Kidney capillary endothelial cell (primary cell): ENCODE measurements at regions not wholly inside any gene's neighbourhood (a gene's known extent, or its start where the extent isn't known, plus 50 kb on each side); places are given as distances from the start of the nearest gene placed in this dataset.
"Not testable (repeated sequence)": the region's sequence is repeated elsewhere in the genome, so short reads cannot be mapped to it uniquely, and the experiment has no call there.

Source experiments
- DNase-seq: peaks from one replicate; pipeline ENCODE4 v3.0.0-alpha.2; 2018; ENCODE audit warnings: low spot score

DNA sequence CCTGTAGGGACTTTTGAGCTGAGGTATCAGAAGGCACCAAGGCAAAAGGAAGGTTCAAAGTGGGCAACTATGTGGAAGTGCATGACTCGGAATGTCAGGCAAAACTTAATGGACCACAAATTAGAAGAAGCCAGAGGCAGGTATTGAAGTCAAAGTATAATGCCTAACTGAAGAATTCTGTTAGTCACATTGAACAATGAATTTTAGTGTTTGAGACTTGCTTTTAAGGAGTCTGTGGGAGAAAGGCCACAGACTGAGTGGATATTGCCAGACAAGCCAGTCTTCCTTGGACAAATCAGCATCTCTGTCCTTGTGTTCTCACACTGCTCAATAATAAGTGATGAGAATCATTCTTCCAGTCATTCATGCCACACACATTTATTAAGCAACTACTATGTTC, 498.9 kb downstream of the STK39 start:
- no peak for DNase-seq

DNA sequence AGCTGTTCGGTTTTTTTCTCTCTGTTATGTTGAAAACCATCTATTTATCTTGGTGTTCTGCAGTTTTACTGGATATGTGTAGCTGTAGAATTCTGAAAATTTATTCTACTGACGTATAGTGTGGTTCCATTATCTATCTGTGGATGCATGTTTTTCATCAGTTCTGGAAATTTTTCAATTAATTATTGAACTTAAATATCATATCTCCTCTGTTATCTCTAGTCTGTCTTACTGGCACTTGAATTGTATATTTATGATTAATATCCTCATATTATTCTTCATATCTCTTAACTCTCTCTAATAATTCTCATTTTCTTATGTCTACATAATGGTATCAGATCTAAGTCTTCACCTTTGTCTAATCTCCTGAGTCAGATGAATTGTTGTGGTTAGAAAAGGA, 501.7 kb downstream of the STK39 start:
- DNase-seq, result no peak

GRCh38 chr2:167739921-167740320, 507.5 kb downstream of the STK39 start:
- not testable (repeated sequence) for DNase-seq

- DNase-seq, result peak; percentile 4
These were observed 513.6 kb downstream of the STK39 start for GRCh38 chr2:167733747-167734146.

DNA sequence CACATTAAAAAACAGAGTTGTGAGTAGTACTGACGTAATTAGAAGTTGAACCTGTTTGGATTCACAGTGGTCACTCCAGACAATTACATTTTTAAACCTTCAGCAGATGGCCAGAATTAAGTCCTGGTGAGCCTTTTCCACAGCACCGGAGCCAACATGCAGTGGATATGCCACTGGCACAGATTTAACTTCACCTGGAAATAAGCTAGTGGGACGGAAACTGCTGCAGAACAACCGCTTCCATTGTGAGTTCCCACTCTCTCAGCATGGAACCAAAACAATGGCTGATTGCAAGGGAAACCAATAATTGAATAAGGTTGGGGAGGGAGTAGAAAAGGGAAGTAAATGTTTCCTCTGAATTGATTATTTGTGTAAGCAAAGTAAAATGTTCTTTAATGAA, 515.1 kb downstream of the STK39 start:
- DNase-seq, result no peak

DNA sequence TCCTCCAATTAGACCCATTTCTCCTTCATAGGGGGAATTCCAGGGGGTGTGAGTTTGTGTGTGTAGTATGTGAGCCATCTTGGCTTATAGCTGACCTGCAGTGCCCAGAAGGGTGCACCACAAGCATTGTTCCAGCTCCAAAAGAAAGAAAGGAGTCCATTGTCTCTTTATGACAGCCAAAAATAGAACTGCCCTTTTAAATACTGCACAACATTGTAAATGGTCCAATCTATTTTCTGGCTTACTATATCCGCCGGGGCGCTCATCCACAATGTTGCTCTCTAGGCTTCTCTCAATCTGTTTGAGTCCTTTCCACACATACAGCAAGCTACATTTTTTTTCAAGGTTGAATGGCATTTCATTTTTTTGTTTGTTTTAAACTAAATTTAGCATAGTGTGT, 517.5 kb downstream of the STK39 start:
- DNase-seq, result no peak

DNA sequence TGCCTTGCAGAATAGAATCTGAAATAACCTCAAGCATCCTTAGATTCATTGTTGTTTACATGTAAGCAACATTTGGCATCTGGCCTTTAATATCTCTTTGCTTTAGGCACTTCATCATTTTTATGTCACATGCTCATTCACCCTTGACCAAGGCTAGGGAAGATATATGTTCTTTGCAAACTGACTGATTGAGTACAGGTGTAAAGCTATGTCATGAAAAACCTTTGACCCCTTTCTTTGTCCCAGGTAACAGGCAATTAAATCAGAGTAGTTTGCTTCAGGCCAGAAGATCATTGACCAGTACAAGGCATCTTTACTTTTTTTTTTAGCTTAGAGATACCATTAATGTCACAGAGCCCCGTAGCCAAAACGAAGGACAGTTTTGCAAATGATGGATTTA, 520.6 kb downstream of the STK39 start:
- DNase-seq, result no peak

DNA sequence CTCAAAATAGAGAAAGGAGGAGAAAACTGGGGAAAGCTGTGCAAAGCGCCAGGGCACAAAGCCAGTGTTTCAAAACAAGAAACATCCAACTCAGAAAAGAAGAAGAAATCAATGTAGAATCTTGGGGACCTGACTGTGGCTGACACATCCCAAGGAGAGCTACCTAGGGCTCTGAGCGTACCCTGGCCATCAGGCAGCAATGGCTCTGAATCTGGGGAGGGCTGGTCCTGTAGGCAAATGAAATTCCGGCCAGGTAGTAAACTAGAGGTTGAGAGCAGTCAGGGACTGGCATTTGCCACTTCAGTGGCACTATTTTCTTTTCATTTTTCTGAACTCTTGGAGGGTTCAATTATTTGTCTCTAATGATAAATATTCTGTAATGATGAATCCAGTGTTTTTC, 525.8 kb downstream of the STK39 start:
- no peak for DNase-seq

DNA sequence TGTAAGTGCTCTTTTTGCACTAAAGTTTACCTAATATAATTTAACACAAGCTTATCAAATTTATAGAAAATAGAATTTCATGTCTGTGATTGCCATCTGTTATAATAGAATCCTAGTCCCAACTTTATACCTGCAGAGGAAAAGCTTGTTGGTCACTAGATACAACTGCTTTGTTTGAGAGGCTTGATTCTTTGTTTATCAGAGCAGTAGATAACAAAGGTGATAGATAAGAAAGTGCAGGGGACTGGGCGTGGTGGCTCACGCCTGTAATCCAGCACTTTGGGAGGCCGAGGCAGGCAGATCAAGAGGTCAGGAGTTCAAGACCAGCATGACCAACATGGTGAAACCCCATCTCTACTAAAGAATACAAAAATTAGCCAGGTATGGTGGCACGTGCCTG, 528.0 kb downstream of the STK39 start:
- DNase-seq, result no peak

DNA sequence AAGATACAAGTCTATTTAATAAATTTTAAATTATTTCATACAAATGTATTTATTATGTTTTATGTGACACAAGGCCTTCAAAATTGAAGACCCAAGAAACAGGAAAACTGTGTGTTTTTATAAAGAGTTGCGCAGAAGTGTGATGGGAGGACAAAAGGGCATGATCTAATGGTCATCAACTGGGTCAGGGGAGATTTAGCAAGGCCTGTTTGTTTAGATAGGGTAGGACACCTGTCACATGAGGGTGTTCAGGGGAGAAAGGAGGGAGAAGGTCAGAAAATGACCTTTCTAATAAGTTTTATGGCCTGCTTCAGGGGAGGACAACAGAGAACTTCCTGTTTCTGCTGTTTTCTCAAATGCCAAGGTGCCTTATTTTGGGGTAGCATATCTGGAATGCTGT, 528.8 kb downstream of the STK39 start:
- no peak for DNase-seq

DNA sequence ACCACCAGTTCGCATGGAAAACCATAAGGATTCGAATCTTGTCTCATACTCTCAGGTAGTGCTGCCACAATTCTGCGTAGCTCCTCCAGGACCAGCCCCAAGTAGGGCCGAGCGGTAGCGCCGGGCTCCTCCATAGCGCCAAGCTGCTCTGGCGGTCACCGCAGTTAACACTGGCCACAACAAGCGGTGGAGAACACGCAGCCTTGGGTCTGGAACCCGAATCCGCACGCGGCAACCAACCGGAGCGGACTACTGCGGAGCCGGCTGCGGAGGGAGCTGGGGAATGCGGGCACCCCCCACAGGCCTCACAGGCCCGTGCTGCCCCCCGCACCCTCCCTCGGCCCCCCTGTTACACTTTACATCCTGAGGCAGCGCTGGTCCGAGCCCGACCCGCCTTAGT, 531.5 kb downstream of the STK39 start:
- DNase-seq, result no peak

- DNase-seq, result not testable (repeated sequence)
These were observed 531.9 kb downstream of the STK39 start for GRCh38 chr2:167715498-167715897.

DNA sequence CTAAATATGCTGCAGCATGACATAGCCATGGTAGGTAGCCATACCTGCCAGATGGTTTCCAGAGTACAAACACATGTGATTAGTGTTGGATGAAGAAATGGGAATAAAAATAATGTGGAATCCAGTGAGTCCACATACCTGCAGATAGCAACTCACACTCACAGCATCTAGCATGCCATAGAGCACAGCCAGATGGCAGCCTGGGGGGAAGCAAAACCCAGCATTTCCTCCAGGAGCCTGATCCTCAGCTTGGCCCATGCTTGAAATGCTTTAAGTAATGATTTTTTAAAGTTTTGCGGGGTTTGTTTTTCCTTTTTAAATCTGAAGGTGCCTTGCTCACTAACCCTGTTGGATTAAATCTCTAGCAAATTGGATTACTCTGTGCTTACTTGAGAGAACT, 535.1 kb downstream of the STK39 start:
- no peak for DNase-seq

GRCh38 chr2:167708998-167709397, 538.4 kb downstream of the STK39 start:
- no peak for DNase-seq

DNA sequence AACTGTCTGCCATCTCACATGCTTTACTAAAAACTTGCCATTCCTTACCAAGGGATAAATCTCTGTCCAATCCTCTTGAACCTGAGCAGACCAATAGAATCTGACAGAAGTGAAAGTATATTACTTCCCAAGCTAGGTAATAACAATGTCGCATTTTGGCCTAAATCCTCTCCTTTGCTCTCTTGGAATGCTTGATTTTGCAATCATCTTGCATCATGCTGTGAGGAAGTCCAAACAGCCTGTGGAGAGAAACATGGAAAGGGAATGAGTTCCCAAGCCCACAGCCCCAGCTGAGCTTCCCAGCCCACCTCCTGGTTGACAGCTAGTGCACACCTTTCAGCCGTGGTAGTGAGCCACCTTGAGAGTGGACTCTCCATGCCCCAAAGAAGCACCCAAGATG, 540.6 kb downstream of the STK39 start:
- no peak for DNase-seq

GRCh38 chr2:167703441-167703840, 544.0 kb downstream of the STK39 start:
- no peak for DNase-seq

GRCh38 chr2:167702227-167702626, 545.2 kb downstream of the STK39 start:
- DNase-seq, result no peak

DNA sequence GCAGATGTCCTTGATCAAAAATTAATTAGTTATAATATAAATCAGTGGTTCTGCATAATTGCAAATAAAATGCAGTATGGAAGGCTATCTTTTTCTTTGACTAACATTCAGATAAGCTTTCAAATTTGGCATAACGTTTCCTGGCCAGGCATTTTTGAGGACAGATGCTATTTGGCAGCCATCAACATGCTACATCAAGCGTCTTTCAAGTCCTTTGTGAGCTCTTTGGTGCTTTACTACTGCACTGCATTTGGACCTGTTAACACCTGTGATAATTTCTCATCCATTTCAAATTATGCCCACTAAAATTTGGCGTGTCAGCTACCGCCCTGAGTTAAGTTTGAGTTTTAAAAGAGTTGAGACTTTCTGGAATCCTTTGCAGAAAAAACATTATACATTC, 545.7 kb downstream of the STK39 start:
- DNase-seq, result no peak

DNA sequence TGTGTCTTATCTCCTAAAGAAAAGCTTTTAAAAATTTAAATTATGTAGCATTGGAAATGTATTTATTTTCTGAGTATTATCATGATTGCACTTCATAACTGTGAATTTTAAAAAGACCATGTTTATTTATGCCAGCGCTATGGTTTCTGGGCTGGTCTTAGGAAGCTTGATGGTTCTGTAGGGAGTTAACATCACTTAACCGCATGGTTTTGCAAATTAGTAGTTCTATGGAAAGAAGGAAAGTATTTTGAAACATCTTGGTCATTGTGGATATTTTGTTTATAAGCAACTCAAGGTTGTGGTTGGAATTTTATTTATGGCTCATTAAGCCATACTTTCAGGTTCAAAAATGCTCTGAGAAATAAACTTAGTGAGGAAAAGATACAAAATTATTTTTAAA, 549.4 kb downstream of the STK39 start:
- no peak for DNase-seq

- no peak for DNase-seq
These were observed 550.2 kb downstream of the STK39 start for GRCh38 chr2:167697194-167697593.

DNA sequence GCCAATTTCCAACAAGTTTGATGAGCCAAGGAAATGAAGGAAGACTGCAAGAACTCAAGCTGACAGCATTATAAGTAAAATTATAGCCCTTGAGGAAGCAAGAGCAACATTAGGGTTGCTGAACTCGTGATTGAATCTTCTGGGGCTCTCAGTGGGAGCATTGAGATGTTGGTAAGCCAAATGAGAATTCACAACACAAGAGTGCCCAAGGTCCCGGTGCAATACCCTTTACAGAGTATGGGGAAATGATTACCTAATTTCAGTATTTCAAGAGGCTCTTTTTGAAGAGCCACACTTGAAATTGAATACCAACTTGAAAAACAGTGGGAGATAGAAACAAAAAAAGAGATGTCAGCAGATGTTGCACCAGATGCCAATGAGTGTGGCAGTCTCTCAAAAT, 554.5 kb downstream of the STK39 start:
- DNase-seq, result no peak

- no peak for DNase-seq
These were observed 555.2 kb downstream of the STK39 start for GRCh38 chr2:167692191-167692590.

- DNase-seq, result no peak
These were observed 558.0 kb downstream of the STK39 start for GRCh38 chr2:167689444-167689843.

DNA sequence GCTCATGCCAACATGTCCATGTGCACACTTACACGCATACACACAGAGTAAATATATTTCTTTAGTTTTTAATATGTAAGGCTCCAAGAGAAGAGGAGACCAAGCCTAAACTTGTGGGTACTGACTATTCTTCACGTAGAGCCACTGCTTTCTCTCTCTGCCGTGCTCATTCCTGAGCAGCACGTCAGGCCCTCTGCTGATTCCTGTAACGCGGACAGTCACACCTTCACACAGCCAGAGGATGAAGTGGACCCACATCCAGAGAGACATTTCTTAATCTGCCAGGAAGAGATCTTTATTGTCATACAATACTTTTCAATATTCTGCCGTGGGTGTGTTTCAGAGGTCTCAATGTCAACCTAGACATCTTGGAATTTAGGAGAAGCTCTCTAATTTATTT, 560.7 kb downstream of the STK39 start:
- DNase-seq, result no peak
